ENCODE measurements at regions not wholly inside any gene's neighbourhood (a gene's known extent, or its start where the extent isn't known, plus 50 kb on each side); places are given as distances from the start of the nearest gene placed in this dataset.

DNA sequence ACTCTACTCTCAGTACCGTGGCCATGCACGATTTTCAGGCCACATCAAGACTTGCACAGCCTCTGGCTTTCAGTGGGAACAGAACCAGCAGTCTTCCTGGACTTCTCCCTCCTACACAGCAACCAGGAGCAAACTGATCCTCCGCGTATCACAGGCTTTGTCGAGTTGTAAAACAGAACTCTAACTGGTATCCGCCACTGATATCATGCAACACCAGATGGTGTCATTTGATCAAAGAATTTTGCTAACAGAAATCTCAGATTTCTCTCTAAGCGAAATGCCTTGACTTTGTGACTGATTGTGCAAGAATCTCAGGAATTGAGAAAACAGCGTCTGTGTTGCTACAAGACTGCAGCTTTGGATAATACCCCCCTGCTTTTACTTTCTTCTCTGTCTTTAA is 85.7 kb downstream of the COPS8 start:
- no peak overlapping the region for H3K23ac ChIP-seq (ENCODE audit: low read depth, low read length, poor library complexity)
- H2BK120ac ChIP-seq (ENCODE audit: low read depth, low read length) = no peak overlapping the region
- H3K79me1 ChIP-seq (ENCODE audit: low read depth, low read length) = no peaks in the 10 kb centered on the region
- H3K4me2 ChIP-seq (ENCODE audit: insufficient read depth, low read length, poor library complexity, severe bottlenecking) = no peak overlapping the region
- no peaks in the 10 kb centered on the region for H3K4me1 ChIP-seq (ENCODE audit: control insufficient read depth in 2 of 2, insufficient read depth in 1 of 2, low read depth in 1 of 2, low read length in 2 of 2)
- H2BK12ac ChIP-seq (ENCODE audit: low read length) = no peak overlapping the region
- H3K14ac ChIP-seq (ENCODE audit: low read length) = no peak overlapping the region
- H3K4ac ChIP-seq (ENCODE audit: low read length) = no peak overlapping the region
- no peak overlapping the region for H2AK5ac ChIP-seq (ENCODE audit: low read depth, low read length)
- H4K91ac ChIP-seq (ENCODE audit: low read depth, low read length, poor library complexity) = no peak overlapping the region
- H3K27me3 ChIP-seq (ENCODE audit: control insufficient read depth in 3 of 3, insufficient read depth in 3 of 3, low read depth in 1 of 3, low read length in 3 of 3) = peaks cover 0 to 3% (median 0%) of the 10 kb centered on the region in 3 experiments
- no peak overlapping the region for H2BK5ac ChIP-seq (ENCODE audit: low read length)
- WGBS, 2 donors (ENCODE audit: extremely low coverage in 2 of 2, insufficient read length in 2 of 2, insufficient replicate concordance in 1 of 2) = no CpG with 5 or more reads among the region's 8 CpGs
- no peak overlapping the region for H3K27ac ChIP-seq (replicated peaks; ENCODE audit: low read length)
- H2BK15ac ChIP-seq (ENCODE audit: low read length) = no peak overlapping the region
- H2AFZ ChIP-seq (ENCODE audit: low read length) = no peak overlapping the region
- H3K4me3 ChIP-seq (ENCODE audit: low read length in 2 of 2) = no peak overlapping the region
- no peak overlapping the region for H4K8ac ChIP-seq (ENCODE audit: low read depth, low read length)
- H3K9ac ChIP-seq (ENCODE audit: low read depth, low read length, poor library complexity) = no peak overlapping the region
- DNase-seq (ENCODE audit: low spot score) = no peak
- H3K36me3 ChIP-seq (replicated peaks in 1 of 2; ENCODE audit: control insufficient read depth in 2 of 2, insufficient read depth in 2 of 2, low read length in 2 of 2) = no peaks in the 10 kb centered on the region
- H3K9me3 ChIP-seq (replicated peaks in 1 of 2; ENCODE audit: control insufficient read depth in 2 of 2, insufficient read depth in 1 of 2, low read depth in 1 of 2, low read length in 2 of 2) = peaks cover 3% of the 10 kb centered on the region in 2 donors
- no peak overlapping the region for H3K18ac ChIP-seq (ENCODE audit: low read length)

DNA sequence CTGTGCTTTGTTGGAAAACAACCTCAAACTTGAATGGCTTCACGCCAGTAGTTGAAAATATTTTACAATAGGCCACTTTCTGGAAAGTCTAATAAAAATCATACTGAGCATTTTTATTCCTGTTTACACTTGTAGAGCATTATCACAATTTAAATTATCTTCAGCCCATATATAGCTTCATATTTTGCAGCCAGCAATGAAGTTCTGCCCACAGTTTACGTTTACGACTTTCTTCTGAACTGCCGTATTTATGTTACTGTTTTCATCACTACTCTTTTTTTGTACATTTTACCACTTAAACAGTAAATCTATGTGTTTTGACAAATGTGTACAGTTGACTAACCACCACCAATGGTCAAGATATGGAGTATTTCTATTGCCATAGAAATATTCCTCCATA is 86.2 kb downstream of the COPS8 start:
- Histone ChIP-seq H3K4me2 (ENCODE audit: insufficient read depth, low read length, poor library complexity, severe bottlenecking) (no peak overlapping the region), H3K27me3 (ENCODE audit: control insufficient read depth in 3 of 3, insufficient read depth in 3 of 3, low read depth in 1 of 3, low read length in 3 of 3) (no peaks in the 10 kb centered on the region), H3K4me3 (ENCODE audit: low read length in 2 of 2) (no peak overlapping the region), H3K27ac (replicated peaks; ENCODE audit: low read length) (no peak overlapping the region), H2BK120ac (ENCODE audit: low read depth, low read length) (no peak overlapping the region), H2AK5ac (ENCODE audit: low read depth, low read length) (no peak overlapping the region), H3K4ac (ENCODE audit: low read length) (no peak overlapping the region), H4K91ac (ENCODE audit: low read depth, low read length, poor library complexity) (no peak overlapping the region), H2BK15ac (ENCODE audit: low read length) (no peak overlapping the region), H3K9me3 (replicated peaks in 1 of 2; ENCODE audit: control insufficient read depth in 2 of 2, insufficient read depth in 1 of 2, low read depth in 1 of 2, low read length in 2 of 2) (peaks cover 3% of the 10 kb centered on the region in 2 donors), H2AFZ (ENCODE audit: low read length) (no peak overlapping the region), H3K79me1 (ENCODE audit: low read depth, low read length) (no peaks in the 10 kb centered on the region), H3K18ac (ENCODE audit: low read length) (no peak overlapping the region), H3K9ac (ENCODE audit: low read depth, low read length, poor library complexity) (no peak overlapping the region), H2BK12ac (ENCODE audit: low read length) (no peak overlapping the region), H4K8ac (ENCODE audit: low read depth, low read length) (no peak overlapping the region), H2BK5ac (ENCODE audit: low read length) (no peak overlapping the region), H3K14ac (ENCODE audit: low read length) (no peak overlapping the region), H3K36me3 (replicated peaks in 1 of 2; ENCODE audit: control insufficient read depth in 2 of 2, insufficient read depth in 2 of 2, low read length in 2 of 2) (no peaks in the 10 kb centered on the region), H3K23ac (ENCODE audit: low read depth, low read length, poor library complexity) (no peak overlapping the region), H3K4me1 (ENCODE audit: control insufficient read depth in 2 of 2, insufficient read depth in 1 of 2, low read depth in 1 of 2, low read length in 2 of 2) (no peaks in the 10 kb centered on the region)
- DNase-seq (ENCODE audit: low spot score) = no peak
- WGBS, 2 donors (ENCODE audit: extremely low coverage in 2 of 2, insufficient read length in 2 of 2, insufficient replicate concordance in 1 of 2) = no CpG with 5 or more reads among the region's 4 CpGs

DNA sequence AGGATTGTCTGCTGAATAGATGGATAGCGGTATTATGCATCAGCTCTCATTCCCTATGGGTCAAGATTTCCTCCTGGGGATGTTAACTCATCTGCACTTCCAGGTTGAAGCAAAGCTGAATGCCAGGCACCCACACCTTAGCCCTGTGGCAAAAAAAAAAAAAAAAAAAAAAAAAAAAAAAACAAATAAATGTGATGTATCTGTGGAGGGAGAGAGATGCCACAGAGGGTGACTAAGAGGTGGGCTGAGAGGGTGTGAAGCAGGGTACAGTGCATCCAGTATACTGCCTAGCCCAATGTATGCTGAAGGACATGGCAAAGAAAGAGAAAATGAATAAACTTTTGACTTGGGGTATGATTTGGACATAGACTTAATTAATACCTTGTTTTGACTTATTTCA is 91.4 kb downstream of the COPS8 start:
- Histone ChIP-seq H2BK12ac (ENCODE audit: low read length) (no peak overlapping the region), H3K23ac (ENCODE audit: low read depth, low read length, poor library complexity) (no peak overlapping the region), H3K9me3 (replicated peaks in 1 of 2; ENCODE audit: control insufficient read depth in 2 of 2, insufficient read depth in 1 of 2, low read depth in 1 of 2, low read length in 2 of 2) (peaks cover 0 to 3% of the 10 kb centered on the region in 2 donors), H3K14ac (ENCODE audit: low read length) (no peak overlapping the region), H2AFZ (ENCODE audit: low read length) (no peak overlapping the region), H2BK5ac (ENCODE audit: low read length) (no peak overlapping the region), H3K4me3 (ENCODE audit: low read length in 2 of 2) (no peak overlapping the region), H2BK120ac (ENCODE audit: low read depth, low read length) (no peak overlapping the region), H3K79me1 (ENCODE audit: low read depth, low read length) (no peaks in the 10 kb centered on the region), H3K27ac (replicated peaks; ENCODE audit: low read length) (no peak overlapping the region), H3K36me3 (replicated peaks in 1 of 2; ENCODE audit: control insufficient read depth in 2 of 2, insufficient read depth in 2 of 2, low read length in 2 of 2) (no peaks in the 10 kb centered on the region), H3K4me2 (ENCODE audit: insufficient read depth, low read length, poor library complexity, severe bottlenecking) (no peak overlapping the region), H3K4me1 (ENCODE audit: control insufficient read depth in 2 of 2, insufficient read depth in 1 of 2, low read depth in 1 of 2, low read length in 2 of 2) (no peaks in the 10 kb centered on the region), H4K91ac (ENCODE audit: low read depth, low read length, poor library complexity) (no peak overlapping the region), H3K9ac (ENCODE audit: low read depth, low read length, poor library complexity) (no peak overlapping the region), H3K18ac (ENCODE audit: low read length) (no peak overlapping the region), H4K8ac (ENCODE audit: low read depth, low read length) (no peak overlapping the region), H2AK5ac (ENCODE audit: low read depth, low read length) (no peak overlapping the region), H3K27me3 (ENCODE audit: control insufficient read depth in 3 of 3, insufficient read depth in 3 of 3, low read depth in 1 of 3, low read length in 3 of 3) (peaks cover 0 to 5% (median 0%) of the 10 kb centered on the region in 3 experiments), H3K4ac (ENCODE audit: low read length) (no peak overlapping the region), H2BK15ac (ENCODE audit: low read length) (no peak overlapping the region)
- no CpG with 5 or more reads among the region's 1 CpG for WGBS, 2 donors (ENCODE audit: extremely low coverage in 2 of 2, insufficient read length in 2 of 2, insufficient replicate concordance in 1 of 2)
- no peak for DNase-seq (ENCODE audit: low spot score)

DNA sequence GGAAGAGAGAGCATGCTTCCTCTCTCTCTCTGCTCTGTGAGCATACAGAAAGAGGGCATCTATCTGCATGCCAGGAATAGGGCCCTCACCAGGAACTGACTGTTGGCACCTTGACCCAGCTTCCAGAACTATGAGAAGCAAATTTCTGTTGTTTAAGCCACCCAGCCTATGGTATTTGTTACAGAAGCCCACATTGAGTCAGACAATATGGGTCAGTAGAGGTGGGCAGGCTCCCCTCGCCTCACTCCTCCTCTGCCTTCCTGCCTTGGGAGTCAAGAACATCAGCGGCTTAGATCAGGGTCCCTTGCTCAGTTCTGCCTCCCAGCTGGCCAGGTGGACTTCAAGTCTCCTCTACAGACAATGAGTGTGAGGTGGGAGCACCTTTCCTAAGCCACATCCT is 92.3 kb downstream of the COPS8 start:
- H3K4me2 ChIP-seq (ENCODE audit: insufficient read depth, low read length, poor library complexity, severe bottlenecking) = no peak overlapping the region
- peak overlapping the region; percentile 5 for H3K23ac ChIP-seq (ENCODE audit: low read depth, low read length, poor library complexity)
- H2BK15ac ChIP-seq (ENCODE audit: low read length) = no peak overlapping the region
- no peak for DNase-seq (ENCODE audit: low spot score)
- no peak overlapping the region for H3K4me3 ChIP-seq (ENCODE audit: low read length in 2 of 2)
- no CpG with 5 or more reads among the region's 2 CpGs for WGBS, 2 donors (ENCODE audit: extremely low coverage in 2 of 2, insufficient read length in 2 of 2, insufficient replicate concordance in 1 of 2)
- no peak overlapping the region for H3K4ac ChIP-seq (ENCODE audit: low read length)
- no peak overlapping the region for H2AFZ ChIP-seq (ENCODE audit: low read length)
- peaks cover 0 to 3% of the 10 kb centered on the region in 2 donors for H3K9me3 ChIP-seq (replicated peaks in 1 of 2; ENCODE audit: control insufficient read depth in 2 of 2, insufficient read depth in 1 of 2, low read depth in 1 of 2, low read length in 2 of 2)
- no peak overlapping the region for H2BK120ac ChIP-seq (ENCODE audit: low read depth, low read length)
- H2AK5ac ChIP-seq (ENCODE audit: low read depth, low read length) = no peak overlapping the region
- no peak overlapping the region for H2BK12ac ChIP-seq (ENCODE audit: low read length)
- no peaks in the 10 kb centered on the region for H3K79me1 ChIP-seq (ENCODE audit: low read depth, low read length)
- H3K18ac ChIP-seq (ENCODE audit: low read length) = no peak overlapping the region
- H3K9ac ChIP-seq (ENCODE audit: low read depth, low read length, poor library complexity) = no peak overlapping the region
- no peak overlapping the region for H3K27ac ChIP-seq (replicated peaks; ENCODE audit: low read length)
- H3K14ac ChIP-seq (ENCODE audit: low read length) = no peak overlapping the region
- H4K91ac ChIP-seq (ENCODE audit: low read depth, low read length, poor library complexity) = no peak overlapping the region
- H2BK5ac ChIP-seq (ENCODE audit: low read length) = no peak overlapping the region
- no peaks in the 10 kb centered on the region for H3K4me1 ChIP-seq (ENCODE audit: control insufficient read depth in 2 of 2, insufficient read depth in 1 of 2, low read depth in 1 of 2, low read length in 2 of 2)
- peak overlapping the region; percentile 33 for H4K8ac ChIP-seq (ENCODE audit: low read depth, low read length)
- H3K27me3 ChIP-seq (ENCODE audit: control insufficient read depth in 3 of 3, insufficient read depth in 3 of 3, low read depth in 1 of 3, low read length in 3 of 3) = peaks cover 0 to 8% (median 0%) of the 10 kb centered on the region in 3 experiments
- no peaks in the 10 kb centered on the region for H3K36me3 ChIP-seq (replicated peaks in 1 of 2; ENCODE audit: control insufficient read depth in 2 of 2, insufficient read depth in 2 of 2, low read length in 2 of 2)
